ENCODE measurements at regions not wholly inside any gene's neighbourhood (a gene's known extent, or its start where the extent isn't known, plus 50 kb on each side); places are given as distances from the start of the nearest gene placed in this dataset.
"Not testable (repeated sequence)": the region's sequence is repeated elsewhere in the genome, so short reads cannot be mapped to it uniquely, and the experiment has no call there.

DNA sequence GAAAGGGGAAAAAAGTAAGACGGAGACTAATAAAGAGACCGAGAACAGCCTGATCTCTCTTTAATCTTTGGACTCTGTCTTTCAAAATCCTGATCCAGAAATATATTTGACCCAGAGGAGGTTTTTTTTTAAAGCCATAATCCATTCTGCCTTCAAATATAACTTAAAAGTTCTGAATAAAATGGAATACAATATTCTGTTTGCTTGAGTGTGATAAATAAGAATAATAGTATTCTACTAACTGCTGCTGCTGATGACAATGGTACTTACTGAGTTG lies 1196.0 kb downstream of the GALC start:
- no peak for DNase-seq (ENCODE audit: low read depth in 2 of 2)

DNA sequence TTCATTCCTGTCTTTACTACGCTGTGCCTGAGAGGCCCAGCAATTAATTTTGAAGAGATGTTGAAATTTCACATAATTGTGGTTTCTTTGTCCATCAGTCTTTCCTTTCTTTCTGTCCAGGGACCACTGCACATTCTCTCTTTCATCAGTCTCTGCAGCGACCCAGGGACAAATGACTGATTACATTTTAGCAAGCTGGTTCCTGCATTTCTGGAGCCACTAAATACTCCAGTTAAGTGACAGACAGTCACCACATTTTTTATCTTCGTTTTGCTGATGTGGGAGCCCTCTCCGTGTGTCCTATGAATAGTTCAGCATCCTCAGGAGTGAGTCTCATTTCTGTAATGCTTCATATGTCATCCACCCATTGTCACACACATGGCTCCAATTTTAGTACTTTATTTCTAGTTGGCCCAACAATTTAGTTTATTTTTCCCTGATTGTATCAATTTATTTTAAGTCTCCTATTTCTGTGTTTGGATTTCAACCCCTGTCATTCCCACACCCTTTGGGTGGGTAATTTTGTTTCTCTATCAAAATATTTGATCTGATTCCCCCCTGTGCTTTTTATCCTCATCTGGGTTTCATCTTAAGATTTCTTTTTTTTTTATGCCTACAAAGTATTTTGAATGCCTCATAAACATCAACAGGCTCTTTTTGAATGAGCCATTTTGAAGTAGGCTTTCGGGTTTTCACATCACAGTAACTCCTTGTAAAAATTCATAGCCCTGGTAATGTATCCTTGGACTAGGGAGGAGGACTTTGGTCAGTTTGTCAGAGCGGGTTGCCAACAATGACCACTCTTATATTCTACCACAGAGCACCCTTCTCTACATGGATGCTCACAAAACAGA lies 1196.5 kb downstream of the GALC start:
- DNase-seq (ENCODE audit: low read depth in 2 of 2), result no peak

DNA sequence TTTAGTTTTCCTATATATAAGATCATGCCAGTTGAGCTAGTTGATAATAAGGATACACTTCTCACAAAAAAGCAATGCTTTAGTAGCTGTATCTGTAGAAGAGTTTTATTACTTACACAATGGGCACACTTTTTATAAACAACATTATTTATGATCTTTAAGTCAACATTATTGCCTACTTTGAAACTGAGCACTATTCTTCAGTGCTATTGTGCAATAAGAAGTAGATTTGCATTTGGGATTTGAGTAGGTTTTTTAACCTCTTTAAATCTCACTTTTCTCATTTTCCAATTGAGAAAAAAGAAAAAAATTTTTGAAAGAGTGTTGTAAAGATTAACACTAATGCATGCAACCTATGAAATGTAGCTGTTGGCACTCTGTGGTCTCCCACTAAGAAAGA lies 1198.3 kb downstream of the GALC start:
- DNase-seq (ENCODE audit: low read depth in 2 of 2), result no peak

DNA sequence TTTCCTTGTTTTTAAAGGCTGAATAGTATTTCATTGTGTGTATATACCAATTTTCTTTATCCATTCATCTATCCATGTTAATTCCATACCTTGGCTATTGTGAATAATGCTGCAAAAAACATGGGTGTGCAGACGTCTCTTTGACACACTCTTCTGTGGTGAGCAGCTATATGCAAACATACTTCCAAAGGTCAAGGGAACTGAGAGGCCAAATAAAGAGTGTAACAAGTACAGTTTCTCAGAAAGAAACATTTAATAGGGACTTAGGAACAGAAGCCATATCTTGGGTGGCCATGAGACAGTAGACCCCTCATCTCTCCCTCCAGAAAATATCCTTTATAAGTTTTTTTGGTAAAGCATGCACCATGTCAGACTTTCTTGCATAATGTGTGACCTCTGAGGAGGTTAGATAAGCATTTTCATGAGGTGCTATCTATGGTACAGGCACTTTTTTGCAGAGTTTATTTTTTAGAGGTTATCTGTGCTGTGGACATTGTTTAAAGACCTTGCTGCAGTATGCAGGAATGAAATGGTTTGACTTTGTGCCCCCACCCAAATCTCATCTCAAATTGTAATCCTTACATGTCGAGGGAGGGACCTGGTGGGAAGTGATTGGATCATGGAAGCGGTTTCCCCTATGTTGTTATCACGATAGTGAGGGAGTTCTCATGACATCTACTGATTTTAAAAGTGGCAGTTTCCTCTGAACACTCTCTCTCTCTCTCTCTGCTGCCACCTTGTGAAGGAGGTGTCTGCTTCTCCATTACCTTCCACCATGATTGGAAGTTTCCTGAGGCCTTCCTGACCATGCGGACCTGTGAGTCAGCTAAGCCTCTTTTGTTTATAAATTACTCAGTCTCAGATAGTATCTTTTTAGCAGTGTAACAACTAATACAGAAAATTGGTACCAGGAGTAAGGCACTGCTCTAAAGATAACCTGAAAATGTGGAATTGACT lies 1202.3 kb downstream of the GALC start:
- no peak for DNase-seq (ENCODE audit: low read depth in 2 of 2)

DNA sequence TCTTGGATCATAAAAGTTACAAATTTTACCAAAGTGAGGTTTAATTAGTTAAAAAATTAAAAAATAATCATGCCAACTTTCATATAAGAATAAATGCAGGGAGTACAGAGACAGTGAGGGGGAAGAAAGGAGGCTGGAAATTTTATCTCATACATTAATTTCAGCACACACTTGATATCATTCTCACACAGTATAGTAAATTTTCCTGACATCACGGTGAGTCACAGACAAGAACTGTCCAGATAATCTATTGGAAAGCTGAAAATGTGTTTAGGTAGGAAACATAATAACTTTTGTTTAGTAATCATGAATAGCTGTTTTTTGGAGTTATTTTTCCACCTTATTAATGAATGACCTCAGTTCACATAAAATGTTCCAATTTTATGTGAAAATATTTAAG lies 1204.8 kb downstream of the GALC start:
- no peak for DNase-seq (ENCODE audit: low read depth in 2 of 2)

DNA sequence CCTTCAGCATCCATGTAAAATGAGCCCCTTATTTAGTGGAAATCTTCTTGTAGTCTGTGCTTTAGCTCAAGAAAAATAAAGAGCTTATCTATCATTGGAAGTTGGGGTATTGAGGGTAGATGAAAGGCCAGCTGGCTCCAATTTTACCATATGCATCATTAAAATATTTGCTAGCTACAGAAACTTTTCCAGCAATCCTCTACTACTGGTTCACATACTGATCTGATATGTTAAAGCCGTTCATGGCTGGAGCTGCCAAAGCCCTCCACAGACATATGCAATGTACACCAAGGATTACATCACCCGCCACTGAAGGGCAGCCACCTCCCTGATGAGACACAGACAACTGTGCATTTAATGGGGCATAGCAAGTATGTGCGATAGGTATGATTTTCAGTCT lies 1205.3 kb downstream of the GALC start:
- DNase-seq (ENCODE audit: low read depth in 2 of 2), result no peak

DNA sequence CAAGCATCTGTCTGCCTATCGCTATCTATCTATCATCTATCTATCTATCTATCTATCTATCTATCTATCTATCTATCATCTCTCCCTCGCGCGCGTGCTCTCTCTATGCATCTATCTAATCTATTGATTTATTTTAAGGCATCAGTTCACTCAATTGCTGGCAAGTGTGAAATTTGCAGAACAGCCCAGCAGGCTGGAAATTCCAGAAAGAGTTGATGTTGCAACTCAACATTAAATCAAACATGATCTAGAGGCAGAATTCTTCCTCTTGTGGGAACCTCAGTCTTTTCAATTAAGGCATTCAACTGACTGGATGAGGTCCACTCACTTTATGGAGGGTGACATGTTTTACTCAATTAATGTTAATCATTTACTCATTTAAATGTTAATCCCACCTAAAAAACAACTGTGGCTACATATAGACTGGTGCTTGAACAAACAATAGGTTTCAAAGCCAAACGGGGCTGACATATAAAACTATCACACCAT lies 1210.8 kb downstream of the GALC start:
- no peak for DNase-seq (ENCODE audit: low read depth in 2 of 2)

DNA sequence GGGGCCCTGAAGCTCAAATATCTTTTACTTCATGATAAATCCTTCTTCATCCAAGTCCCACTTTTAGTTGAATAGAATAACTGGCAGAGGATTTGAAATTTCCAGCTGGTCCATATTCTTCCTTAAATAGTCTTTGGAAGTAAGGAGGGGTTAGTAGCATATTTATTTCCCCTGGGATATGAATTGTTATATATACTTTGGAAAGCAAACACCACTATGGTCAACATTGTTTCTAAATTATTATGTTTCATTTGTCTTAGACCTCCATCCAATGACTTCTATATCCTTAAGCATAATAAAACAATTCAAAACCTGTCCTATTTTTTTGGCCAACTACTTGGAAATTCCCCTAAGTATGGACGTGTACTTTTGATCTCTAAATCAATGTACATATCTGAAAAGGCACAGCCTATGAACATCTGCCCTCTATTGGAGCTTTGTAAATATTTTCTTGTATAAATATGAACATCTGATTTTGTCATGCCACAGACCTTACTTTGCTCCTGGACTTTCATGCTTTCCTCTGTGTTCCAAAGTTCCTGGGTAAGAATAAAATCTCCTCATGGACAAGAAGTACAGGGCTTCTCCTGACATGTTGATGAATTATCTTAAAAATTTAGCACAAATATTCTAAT lies 1212.0 kb downstream of the GALC start:
- DNase-seq (ENCODE audit: low read depth in 2 of 2), result no peak

DNA sequence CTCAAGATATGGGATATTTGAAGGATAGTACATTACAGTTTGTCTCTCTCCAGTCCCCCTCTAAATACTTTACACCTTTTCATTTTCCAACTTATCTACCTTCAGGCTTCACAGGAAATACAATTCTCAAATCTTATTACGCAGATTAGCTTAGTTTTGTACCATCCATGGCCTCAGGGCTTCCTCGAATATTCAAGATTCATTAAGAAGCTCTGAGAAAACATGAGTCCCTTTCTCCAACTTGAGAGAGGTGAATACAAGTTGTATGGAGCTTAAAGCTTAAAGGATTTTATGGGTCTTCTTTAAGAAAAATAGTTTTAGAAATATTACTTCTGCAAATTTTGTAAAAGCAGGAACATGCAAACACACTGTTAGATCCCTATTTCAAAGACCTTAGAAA lies 1212.5 kb downstream of the GALC start:
- DNase-seq (ENCODE audit: low read depth in 2 of 2), result no peak

DNA sequence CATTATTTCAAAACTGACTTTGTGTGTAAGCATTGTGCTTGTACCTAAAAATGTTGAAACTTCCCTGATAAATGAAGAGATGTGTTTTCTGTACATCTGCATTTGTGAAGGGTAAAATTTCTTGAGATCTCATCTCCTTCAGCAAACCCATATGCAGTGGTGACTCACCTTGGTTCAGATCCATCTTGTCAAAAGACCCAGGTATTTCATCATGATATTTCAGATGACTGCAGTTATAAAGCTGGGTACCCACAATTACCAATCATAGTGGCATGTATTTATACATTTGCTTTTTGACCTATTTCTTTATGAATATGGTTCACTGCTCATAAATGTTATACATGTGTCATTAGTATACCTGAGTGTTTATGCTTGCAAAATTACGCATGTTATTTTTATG lies 1213.6 kb downstream of the GALC start:
- DNase-seq (ENCODE audit: low read depth in 2 of 2), result no peak

DNA sequence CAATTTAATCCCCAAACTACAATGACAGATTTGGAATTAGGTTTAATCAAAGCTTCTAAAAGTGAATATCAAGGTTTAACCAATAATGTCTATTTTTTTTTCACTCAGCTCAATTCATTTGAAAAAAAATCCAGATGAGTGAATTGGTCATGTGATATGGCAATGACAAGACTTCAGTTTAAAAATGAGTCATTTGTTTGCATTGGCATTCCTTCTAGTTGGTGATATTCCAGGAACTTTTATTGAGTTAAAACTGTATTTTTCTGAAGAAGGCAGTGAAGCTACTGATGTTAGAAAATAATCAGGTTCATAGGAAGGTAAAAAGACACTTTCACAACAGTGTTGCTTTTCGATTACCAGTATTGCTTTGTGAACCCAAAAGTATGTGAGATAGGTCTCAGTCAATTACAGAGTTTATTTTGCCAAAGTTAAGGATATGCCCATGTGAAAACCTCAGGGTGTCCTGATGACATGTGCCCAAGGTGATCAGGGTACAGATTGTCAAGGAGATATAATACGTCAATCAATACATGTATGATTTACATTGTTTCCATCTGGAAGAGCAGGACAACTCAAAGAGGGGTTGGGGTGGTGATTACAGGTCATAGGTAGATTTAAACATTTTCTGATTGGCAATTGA lies 1214.9 kb downstream of the GALC start:
- no peak for DNase-seq (ENCODE audit: low read depth in 2 of 2)

DNA sequence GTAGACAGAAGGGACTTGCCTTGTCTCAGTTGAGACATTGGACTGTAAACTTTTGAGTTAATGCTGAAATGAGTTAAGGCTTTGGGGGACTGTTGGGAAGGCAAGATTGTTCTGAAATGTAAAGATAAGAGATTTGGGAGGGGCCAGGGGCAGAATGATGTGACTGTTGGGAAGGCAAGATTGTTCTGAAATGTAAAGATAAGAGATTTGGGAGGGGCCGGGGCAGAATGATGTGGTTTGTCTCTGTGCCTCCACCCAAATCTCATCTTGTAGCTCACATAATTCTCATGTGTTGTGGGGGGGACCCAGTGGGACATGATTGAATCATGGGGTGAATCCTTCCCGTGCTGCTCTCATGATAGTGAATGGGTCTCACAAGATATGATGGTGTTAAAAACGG lies 1217.1 kb downstream of the GALC start:
- not testable (repeated sequence) for DNase-seq (ENCODE audit: low read depth in 2 of 2)

DNA sequence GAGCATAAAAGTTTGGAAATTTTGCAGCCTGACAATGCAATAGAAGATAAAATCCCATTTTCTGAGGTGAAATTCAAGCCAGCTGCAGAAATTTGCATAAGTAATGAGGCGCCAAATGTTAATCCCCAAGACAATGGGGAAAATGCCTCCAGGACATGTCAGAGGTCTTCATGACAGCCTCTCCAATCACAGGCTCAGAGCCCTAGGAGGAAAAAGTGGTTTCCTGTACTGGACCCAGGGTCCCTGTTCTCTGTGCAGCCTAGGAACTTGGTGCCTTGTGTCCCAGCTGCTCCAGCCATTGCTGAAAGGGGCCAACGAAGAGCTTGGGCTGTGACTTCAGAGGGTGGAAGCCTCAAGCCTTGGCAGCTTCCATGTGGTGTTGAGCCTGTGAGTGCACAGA lies 1218.1 kb downstream of the GALC start:
- DNase-seq (ENCODE audit: low read depth in 2 of 2), result no peak

DNA sequence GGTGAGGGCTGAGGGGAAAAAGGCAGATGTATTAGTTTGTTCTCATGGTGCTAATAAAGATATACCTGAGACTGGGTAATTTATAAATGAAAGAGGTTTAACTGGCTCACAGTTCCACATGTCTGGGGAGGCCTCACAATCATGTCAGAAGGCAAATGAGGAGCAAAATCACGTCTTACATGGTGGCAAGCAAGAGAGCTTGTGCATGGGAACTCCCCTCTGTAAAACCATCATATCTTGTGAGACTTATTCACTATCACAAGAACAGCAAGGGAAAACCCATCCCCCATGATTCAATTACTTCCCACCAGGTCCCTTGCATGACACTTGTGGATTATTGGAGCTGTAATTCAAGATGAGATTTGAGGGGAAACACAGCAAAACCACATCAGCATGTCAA lies 1220.9 kb downstream of the GALC start:
- no peak for DNase-seq (ENCODE audit: low read depth in 2 of 2)

DNA sequence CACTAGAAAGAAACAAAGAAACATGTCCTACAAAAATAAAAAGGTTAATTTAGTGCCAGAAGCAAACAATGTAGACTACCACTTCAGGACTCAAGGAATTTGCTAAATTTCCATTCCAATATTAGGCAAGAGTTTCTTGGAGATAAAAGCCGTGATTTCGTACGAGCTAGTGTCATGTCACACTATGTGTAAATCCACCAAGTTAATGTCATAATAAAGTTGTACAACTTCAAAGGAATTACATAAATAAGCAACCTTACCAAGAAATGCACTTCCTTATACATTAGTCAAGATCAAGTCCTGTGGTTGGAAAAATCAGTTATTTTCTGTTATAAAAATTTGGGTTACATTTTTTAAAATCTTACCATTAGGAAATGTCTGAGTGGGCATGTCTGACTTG lies 1222.8 kb downstream of the GALC start:
- no peak for DNase-seq (ENCODE audit: low read depth in 2 of 2)

DNA sequence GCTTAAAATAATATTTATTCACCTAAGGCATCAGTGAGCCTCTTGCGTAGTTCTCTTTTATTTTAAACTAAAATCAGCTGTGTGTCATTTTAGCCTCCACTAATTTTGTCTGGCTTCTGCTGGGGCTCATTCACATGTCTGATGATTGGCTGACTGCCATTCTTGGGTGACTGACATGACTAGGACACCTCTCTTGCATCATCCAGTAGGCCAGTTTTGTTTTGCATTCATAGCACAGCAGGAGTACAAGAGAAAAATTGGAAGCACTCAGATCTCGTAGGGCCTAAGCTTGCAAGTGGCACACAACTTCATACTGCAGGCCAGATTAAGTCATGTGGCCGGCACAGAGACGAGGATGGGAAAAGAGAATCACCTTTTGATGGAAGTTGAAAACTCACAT lies 1226.5 kb downstream of the GALC start:
- no peak for DNase-seq (ENCODE audit: low read depth in 2 of 2)

DNA sequence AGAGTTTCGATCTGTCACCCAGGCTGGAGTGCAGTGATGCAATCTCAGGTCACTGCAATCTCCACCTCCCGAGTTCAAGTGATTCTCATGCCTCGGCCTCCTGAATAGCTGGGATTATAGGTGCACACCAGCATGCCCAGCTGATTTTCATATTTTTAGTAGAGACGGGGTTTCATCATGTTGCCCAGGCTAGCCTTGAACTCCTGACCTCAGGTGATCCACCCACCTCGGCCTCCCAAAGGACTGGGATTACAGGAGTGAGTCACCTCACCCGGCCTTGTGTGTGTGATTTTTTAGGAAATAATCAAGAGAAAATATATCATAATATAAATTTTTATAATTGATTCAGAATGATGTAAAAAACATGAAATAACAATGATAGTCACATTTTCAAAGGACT lies 1231.4 kb downstream of the GALC start:
- no peak for DNase-seq (ENCODE audit: low read depth in 2 of 2)

DNA sequence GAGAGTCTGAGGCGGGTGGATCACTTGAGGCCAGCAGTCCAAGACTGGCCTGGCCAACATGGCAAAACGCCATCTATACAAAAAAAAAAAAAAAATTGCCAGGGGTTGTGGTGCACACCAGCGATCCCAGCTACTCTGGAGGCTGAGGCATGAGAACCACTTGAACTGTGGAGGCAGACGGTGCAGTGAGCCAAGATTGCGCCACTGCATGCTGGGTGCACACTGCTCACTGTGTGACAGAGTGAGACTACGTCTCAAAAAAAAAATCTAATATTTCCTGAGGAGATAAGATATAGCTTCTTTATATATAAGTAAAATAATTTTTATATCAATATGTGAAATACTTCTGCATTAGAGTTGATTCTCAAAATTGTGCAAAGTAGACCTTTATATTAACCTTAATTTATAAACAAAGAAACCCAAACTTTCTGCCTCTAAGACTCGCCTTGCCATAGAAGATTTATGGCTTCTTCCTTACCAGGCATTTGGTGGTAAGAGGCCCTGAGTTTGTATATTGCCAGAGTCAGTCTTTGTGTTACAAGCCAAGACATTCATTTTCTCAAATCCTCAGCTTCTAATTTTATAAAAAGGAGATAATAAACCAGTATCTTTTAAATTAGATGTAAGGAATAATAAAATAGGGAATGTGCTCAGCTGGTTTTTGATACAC lies 1226.7 kb downstream of the FLRT2 start:
- DNase-seq (ENCODE audit: low read depth in 2 of 2), result no peak

DNA sequence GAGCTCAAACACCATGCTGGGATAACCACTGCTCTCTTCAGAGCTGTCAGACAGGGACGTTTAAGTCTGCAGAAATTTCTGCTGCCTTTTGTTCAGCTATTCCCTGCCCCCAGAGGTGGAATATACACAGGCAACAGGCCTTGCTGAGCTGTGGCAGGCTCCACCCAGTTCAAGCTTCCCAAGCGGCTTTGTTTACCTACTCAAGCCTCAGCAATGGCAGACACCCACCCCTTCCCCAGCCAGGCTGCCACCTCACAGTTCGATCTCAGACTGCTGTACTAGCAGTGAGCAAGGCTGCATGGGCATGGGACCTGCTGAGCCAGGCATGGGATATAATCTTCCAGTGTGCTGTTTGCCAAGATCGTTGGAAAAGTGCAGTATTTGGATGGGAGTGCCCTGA lies 1220.5 kb downstream of the FLRT2 start:
- DNase-seq (ENCODE audit: low read depth in 2 of 2), result not testable (repeated sequence)

DNA sequence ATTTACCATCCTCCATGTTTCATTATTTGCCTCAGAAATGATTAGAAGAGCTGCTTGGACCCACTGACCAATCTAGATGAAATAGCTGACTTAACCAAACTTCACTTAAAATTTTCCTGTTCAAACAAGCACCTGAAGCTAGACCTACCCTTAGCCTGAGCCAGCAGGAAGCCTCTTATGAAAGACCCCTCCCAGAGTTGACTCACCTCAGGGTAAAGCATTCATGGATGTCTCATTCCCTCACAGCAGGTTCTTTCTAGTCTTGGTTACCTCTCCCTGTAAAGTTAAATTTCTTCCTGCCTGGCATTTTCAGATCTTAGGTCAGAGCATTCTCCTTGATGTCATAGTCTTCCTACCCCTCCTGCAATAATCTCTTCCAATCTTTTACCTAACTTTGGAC lies 1209.8 kb downstream of the FLRT2 start:
- DNase-seq (ENCODE audit: low read depth in 2 of 2), result no peak

DNA sequence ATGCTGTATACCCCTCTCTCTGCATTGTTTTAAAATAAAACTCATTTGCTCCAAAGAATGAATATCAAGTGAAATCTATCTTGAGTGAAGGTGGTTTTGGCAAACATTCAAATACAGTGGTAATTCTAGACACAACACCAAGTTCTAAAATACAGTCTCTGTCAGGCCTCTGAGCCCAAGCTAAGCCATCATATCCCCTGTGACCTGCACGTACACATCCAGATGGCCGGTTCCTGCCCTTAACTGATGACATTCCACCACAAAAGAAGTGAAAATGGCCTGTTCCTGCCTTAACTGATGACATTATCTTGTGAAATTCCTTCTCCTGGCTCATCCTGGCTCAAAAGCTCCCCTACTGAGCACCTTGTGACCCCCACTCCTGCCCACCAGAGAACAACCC lies 1201.5 kb downstream of the FLRT2 start:
- not testable (repeated sequence) for DNase-seq (ENCODE audit: low read depth in 2 of 2)

DNA sequence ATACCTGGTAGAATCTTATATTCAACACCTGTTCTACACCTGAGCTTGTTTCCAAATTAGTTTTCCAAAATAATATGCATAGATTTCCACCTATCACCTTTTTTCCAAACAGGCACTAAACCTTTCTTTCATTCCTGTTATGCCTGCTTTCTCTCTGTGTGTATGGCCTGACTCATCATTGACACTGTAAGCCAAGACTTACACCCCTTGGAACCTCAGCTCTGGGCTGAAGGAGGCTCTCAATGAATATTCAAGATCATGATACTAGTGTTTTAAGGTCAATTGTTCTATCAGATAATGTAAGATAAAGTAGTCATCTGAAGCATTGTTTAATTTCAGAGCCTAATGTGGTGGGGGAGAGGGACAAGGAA lies 1193.3 kb downstream of the FLRT2 start:
- DNase-seq (ENCODE audit: low read depth in 2 of 2), result no peak

Data from stimulated activated CD4-positive, alpha-beta T cell treated with anti-CD3 and anti-CD28 coated beads, Interleukin-4, amount 100 ng/mL, for 48 hours (primary cell).